ENCODE measurements at regions not wholly inside any gene's neighbourhood (a gene's known extent, or its start where the extent isn't known, plus 50 kb on each side); places are given as distances from the start of the nearest gene placed in this dataset.
"Not testable (repeated sequence)": the region's sequence is repeated elsewhere in the genome, so short reads cannot be mapped to it uniquely, and the experiment has no call there.

GRCh38 chr4:189090174-189090814 is 850.4 kb upstream of the FRG1 start:
- DNase-seq (ENCODE audit: low read depth in 3 of 3) = no peak

GRCh38 chr4:189092581-189092980 is 848.1 kb upstream of the FRG1 start:
- DNase-seq (ENCODE audit: low read depth in 3 of 3) = no peak

- no peak for DNase-seq (ENCODE audit: low read depth in 3 of 3)
Measured at GRCh38 chr4:189096108-189096507, 844.6 kb upstream of the FRG1 start.

- DNase-seq (ENCODE audit: low read depth in 3 of 3) = no peak
Measured at GRCh38 chr4:189096717-189097116, 844.0 kb upstream of the FRG1 start.

GRCh38 chr4:189098932-189099696 is 841.6 kb upstream of the FRG1 start:
- no peak for DNase-seq (ENCODE audit: low read depth in 3 of 3)

- DNase-seq (ENCODE audit: low read depth in 3 of 3) = no peak
Measured at GRCh38 chr4:189113389-189113888, 827.2 kb upstream of the FRG1 start.

GRCh38 chr4:189117426-189117825 is 823.2 kb upstream of the FRG1 start:
- DNase-seq (ENCODE audit: low read depth in 3 of 3) = no peak

GRCh38 chr4:189121336-189121735 is 819.3 kb upstream of the FRG1 start:
- DNase-seq (ENCODE audit: low read depth in 3 of 3) = no peak

GRCh38 chr4:189124149-189124758 is 816.4 kb upstream of the FRG1 start:
- no peak for DNase-seq (ENCODE audit: low read depth in 3 of 3)

GRCh38 chr4:189124791-189125190 is 815.9 kb upstream of the FRG1 start:
- no peak for DNase-seq (ENCODE audit: low read depth in 3 of 3)

GRCh38 chr4:189126040-189126439 is 814.6 kb upstream of the FRG1 start:
- DNase-seq (ENCODE audit: low read depth in 3 of 3) = no peak

- no peak for DNase-seq (ENCODE audit: low read depth in 3 of 3)
Measured at GRCh38 chr4:189128341-189128740, 812.3 kb upstream of the FRG1 start.

GRCh38 chr4:189129044-189129694 is 811.5 kb upstream of the FRG1 start:
- DNase-seq (ENCODE audit: low read depth in 3 of 3) = no peak

- DNase-seq (ENCODE audit: low read depth in 3 of 3) = no peak
Measured at GRCh38 chr4:189131118-189131517, 809.6 kb upstream of the FRG1 start.

- no peak for DNase-seq (ENCODE audit: low read depth in 3 of 3)
Measured at GRCh38 chr4:189136462-189136861, 804.2 kb upstream of the FRG1 start.

GRCh38 chr4:189143263-189143952 is 797.3 kb upstream of the FRG1 start:
- no peak for DNase-seq (ENCODE audit: low read depth in 3 of 3)

GRCh38 chr4:189147005-189147929 is 793.4 kb upstream of the FRG1 start:
- DNase-seq (ENCODE audit: low read depth in 3 of 3) = no peak

GRCh38 chr4:189155083-189155482 is 785.6 kb upstream of the FRG1 start:
- not testable (repeated sequence) for DNase-seq (ENCODE audit: low read depth in 3 of 3)

- DNase-seq (ENCODE audit: low read depth in 3 of 3) = no peak
Measured at GRCh38 chr4:189162073-189162789, 778.4 kb upstream of the FRG1 start.

GRCh38 chr4:189162888-189163287 is 777.8 kb upstream of the FRG1 start:
- no peak for DNase-seq (ENCODE audit: low read depth in 3 of 3)

All from stimulated activated CD4-positive, alpha-beta T cell treated with anti-CD3 and anti-CD28 coated beads, TNF-alpha, amount 100 ng/mL, for 48 hours (primary cell).